HG02642 (cell line): ENCODE measurements at regions not wholly inside any gene's neighbourhood (a gene's known extent, or its start where the extent isn't known, plus 50 kb on each side); places are given as distances from the start of the nearest gene placed in this dataset.
"Not testable (repeated sequence)": the region's sequence is repeated elsewhere in the genome, so short reads cannot be mapped to it uniquely, and the experiment has no call there.

Source experiments
- ATAC-seq: cut with Tn5 transposase; IDR thresholded peaks from one replicate; pipeline ENCODE4 v1.9.1; 2021; ENCODE audit warnings: mild to moderate bottlenecking; ENCODE audit not compliant: unreplicated experiment, poor library complexity

- no peak for ATAC-seq
These were observed 215.5 kb downstream of the ETAA1 start for GRCh38 chr2:67612576-67613042.

GRCh38 chr2:67613227-67613626 lies 216.1 kb downstream of the ETAA1 start:
- ATAC-seq: no peak

GRCh38 chr2:67614454-67614853 lies 217.3 kb downstream of the ETAA1 start:
- no peak for ATAC-seq

GRCh38 chr2:67616749-67617148 lies 219.6 kb downstream of the ETAA1 start:
- ATAC-seq: peak; percentile 88

- ATAC-seq: no peak
These were observed 222.1 kb downstream of the ETAA1 start for GRCh38 chr2:67619204-67619603.

- ATAC-seq: not testable (repeated sequence)
These were observed 226.6 kb downstream of the ETAA1 start for GRCh38 chr2:67623741-67624140.

- ATAC-seq: no peak
These were observed 228.0 kb downstream of the ETAA1 start for GRCh38 chr2:67625178-67625577.

- ATAC-seq: no peak
These were observed 228.8 kb downstream of the ETAA1 start for GRCh38 chr2:67625690-67626475.

- no peak for ATAC-seq
These were observed 229.5 kb downstream of the ETAA1 start for GRCh38 chr2:67626656-67627055.

GRCh38 chr2:67627456-67628207 lies 230.5 kb downstream of the ETAA1 start:
- ATAC-seq: no peak

GRCh38 chr2:67628892-67629291 lies 231.8 kb downstream of the ETAA1 start:
- ATAC-seq: no peak

GRCh38 chr2:67631483-67631882 lies 234.3 kb downstream of the ETAA1 start:
- no peak for ATAC-seq

- no peak for ATAC-seq
These were observed 236.2 kb downstream of the ETAA1 start for GRCh38 chr2:67633212-67633856.

GRCh38 chr2:67638146-67638545 lies 241.0 kb downstream of the ETAA1 start:
- ATAC-seq: no peak

GRCh38 chr2:67641312-67642045 lies 244.3 kb downstream of the ETAA1 start:
- ATAC-seq: no peak

- ATAC-seq: no peak
These were observed 244.9 kb downstream of the ETAA1 start for GRCh38 chr2:67642046-67642382.

- ATAC-seq: no peak
These were observed 245.8 kb downstream of the ETAA1 start for GRCh38 chr2:67642961-67643360.

- ATAC-seq: no peak
These were observed 248.4 kb downstream of the ETAA1 start for GRCh38 chr2:67645280-67646138.

- ATAC-seq: no peak
These were observed 249.7 kb downstream of the ETAA1 start for GRCh38 chr2:67646714-67647333.
